HG03064 (cell line): ENCODE measurements at regions not wholly inside any gene's neighbourhood (a gene's known extent, or its start where the extent isn't known, plus 50 kb on each side); places are given as distances from the start of the nearest gene placed in this dataset.

Source experiments
- ATAC-seq: cut with Tn5 transposase; IDR thresholded peaks from one replicate; pipeline ENCODE4 v1.9.1; 2021; ENCODE audit warnings: low read depth; ENCODE audit not compliant: unreplicated experiment

DNA sequence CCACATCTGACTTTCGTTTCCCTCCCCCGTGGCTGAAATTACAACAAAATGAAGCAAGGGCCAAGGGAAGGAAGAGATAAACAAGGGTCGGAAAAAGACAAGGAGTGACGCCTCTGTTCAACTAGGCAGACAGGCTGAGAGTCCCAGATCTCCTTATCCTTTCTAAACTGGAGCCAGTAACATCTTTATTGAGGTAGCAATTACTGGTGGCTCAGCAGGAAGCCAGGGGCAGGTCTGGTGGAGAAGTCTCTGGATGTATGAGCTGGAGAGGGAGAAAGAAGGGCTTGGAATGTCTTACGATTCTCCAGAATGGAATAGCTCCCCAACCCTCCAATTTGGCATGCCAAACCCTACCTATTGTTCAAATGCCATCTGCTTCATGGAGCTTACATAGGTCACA is 190.8 kb upstream of the BRINP1 start:
- ATAC-seq: no peak

DNA sequence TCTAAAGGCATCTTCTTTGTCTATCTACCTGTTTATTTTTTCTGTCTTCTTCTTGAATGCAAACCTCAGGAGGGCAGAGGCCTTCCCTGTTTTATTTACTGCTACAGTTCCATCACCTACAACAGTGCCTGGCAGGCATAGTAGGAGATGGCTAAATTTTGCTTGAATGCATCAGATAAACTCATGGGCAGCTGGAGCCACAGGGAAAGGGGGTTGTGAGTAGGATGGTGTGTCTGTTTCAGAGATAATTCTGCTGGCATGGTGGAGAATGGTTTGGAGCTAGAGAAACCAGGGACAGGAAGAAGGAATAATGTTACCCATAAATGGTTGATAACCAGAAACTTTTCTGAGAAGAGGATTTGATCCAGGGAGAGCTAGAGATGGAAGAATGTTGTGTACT is 189.8 kb upstream of the BRINP1 start:
- no peak for ATAC-seq

DNA sequence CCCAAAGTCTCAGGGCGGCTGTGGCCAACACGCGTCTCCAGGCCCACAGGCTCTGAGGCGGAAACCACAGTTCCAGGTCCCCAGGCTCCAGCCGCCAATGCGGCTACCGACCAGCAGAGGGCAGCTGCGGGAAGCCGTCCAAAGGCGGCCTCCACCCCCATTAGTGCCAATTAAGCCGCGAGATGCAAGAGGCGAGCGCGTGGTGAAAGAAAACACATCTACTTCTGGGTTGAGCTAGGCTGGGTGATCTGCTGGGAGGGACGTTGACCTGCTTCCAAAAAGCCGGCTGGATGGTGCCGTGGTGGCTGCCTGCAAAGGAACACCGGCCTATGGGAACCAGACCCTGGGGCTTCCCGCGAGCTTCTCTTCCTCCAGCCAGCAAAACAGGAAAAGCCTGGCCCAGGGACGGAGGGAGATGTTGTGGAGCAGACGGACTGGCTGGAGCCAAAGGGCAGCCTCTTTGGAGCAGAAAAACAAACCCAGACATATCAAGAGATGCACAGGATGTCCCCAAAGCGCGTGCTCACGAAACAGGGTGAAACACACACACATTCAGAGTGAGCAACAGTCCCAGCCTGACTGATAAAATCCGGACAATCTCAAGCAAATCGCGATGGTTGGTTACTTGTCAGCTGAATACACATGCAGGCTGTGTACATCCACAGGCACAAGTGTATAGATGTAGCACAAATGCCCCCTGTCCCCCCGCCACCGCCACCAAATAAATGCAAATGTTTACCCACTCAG is 187.1 kb upstream of the BRINP1 start:
- peak; percentile 96 for ATAC-seq

DNA sequence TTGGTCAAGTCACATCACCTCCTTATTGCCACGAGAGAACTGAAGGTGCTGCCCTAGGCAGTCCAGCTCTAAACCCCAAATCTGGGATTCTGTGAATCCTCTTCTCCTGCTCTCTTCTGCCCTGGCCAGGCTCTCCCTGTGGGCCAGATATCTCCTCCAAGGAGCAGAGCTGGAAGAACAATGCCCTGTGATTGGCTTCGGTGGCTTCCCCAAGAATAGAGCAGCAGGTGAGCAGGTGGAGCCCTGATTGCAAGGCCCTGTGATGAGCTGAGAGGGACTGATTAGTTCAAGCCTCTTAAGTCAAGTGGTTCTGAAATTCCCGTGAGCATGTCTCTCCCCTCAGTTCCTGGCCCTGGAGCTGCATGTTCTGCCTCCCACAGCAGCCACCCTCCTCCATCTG is 175.3 kb upstream of the BRINP1 start:
- no peak for ATAC-seq

DNA sequence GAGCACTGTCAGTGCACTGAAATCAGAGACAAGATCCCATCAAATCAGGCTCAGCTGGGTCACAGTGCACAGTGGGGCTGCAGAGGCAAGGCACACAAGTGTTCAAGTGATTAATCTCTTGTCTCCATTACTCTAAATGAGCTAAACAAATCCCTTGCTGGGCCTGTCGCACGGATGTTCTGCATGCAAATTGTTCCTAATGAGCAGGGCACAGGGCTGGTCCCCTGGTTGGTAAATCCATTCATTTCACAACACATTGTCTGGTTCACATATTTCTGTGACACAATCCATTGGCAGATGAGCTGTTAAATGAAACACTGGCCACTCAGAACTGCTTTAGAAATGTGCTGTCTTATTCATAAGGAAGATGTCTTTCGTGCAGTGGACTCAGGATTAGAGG is 167.9 kb upstream of the BRINP1 start:
- no peak for ATAC-seq

DNA sequence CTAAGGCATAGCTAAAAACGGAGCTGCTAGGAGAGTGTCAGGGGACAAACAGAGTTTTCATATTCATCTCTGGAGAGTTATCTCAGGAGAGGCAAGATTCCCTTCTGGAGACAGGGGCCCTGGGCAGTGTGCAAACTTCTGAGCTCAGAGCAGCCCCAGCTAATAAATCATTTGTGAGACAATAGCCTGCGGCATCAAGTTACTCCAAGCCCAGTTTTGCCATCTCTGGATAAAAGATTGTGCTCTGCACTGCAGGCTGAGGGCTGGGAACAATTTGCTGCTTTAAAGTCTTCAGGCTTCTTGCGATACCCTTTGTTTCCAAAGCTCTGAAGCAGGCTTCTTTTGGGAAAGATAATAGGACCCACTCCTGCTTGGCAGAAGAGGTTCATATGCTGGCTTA is 164.3 kb upstream of the BRINP1 start:
- no peak for ATAC-seq

DNA sequence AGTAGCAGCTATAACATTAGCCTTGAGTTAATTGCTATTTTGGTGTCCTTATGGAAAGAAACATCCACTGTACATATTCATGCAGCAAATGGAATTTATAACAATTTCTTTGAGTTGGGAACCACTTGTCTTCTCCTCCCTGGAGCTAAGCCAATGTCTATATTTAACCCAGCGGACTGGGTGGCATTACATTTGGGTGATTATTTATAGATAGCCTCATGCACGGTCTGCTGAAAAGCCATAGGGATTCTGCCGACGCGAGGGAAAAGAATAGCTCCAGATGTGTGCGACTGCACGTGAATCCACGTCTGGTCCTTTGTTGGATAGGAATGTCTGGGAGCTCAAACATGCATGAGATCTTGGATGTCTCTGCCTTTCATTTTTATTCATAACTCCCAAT is 157.5 kb upstream of the BRINP1 start:
- ATAC-seq: no peak

DNA sequence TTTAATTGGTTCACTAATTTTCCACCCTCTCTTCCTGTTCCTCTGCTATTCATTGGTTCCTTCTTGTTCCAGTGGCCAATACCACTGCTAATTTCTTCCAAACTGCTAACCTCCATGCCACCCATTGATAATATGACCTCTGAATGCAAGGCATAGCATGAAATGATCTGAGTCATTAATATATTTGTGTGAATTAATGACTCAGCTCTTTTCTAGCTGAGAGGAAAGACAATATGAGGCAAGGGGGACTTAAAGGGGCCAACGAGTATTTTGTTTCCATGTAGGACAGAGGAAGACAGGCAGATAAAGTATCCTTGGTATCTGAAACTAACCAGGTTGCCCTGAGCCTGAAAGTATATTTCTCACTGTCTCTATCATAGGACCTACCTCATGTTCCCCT is 154.3 kb upstream of the BRINP1 start:
- ATAC-seq: no peak

DNA sequence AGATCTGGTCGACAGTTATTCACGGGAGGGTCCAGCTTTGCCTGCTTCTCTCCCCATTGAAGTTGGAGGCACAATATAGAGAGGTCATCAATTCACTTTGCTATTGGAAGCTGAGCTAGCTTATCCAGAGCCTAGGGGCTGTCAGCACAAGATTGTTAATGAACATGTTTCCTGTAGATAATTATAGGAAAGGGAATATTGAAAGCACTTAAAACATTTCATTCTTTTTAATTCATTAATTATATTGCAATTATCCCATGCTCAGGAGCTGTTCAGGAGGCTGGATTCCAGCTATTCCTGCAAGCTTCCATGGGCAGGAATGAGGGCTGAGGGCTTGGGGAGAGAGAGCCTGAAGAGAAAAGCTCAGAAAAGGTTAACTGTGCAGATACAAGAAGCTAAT is 153.1 kb upstream of the BRINP1 start:
- no peak for ATAC-seq

DNA sequence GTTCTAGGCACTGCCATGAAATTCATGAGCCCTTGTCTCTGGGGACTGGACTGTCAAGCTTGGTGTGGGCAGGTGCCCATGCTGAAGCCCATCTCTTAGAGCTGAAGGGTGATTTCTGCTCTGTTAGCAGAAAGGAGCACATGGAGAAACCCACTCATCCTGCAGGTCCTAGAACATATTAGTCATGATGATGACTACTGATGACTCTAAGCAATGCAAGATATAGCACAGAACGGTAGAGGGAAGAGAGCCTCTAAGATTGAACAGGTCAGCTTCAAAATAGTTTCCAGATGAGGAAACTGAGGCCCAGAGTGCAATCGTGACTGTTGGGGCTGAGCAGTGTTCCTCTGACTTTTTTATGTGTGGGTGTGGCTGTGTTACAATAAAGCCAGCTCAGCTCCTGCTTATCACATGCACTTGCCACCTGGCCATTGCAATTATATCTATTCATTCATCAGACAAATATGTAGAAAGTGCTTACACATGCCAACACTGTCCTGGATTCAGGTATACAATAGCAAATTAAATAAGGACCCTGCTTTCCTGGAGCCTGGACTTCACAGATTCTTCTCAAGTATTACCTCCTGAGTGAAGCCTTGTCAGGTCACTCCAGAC is 140.2 kb upstream of the BRINP1 start:
- no peak for ATAC-seq

DNA sequence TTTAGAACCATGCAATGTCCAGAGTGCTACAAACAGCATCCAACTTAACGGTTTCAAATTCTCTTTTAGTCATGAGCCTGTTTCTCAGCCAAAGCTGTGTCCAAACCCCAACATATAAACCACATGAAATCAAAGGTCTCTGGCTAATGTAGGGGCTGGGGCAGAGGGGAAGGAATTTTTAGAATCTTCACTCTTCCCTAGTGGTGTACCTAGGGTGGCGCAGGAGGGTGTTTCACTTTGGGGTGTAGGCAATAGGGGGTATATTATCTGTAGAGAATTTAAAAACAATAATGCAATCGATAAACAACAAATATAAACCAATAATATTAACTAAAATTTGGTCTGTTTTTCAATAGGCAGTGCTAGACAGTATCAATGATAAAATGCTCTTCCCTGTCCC is 132.1 kb upstream of the BRINP1 start:
- ATAC-seq: no peak

DNA sequence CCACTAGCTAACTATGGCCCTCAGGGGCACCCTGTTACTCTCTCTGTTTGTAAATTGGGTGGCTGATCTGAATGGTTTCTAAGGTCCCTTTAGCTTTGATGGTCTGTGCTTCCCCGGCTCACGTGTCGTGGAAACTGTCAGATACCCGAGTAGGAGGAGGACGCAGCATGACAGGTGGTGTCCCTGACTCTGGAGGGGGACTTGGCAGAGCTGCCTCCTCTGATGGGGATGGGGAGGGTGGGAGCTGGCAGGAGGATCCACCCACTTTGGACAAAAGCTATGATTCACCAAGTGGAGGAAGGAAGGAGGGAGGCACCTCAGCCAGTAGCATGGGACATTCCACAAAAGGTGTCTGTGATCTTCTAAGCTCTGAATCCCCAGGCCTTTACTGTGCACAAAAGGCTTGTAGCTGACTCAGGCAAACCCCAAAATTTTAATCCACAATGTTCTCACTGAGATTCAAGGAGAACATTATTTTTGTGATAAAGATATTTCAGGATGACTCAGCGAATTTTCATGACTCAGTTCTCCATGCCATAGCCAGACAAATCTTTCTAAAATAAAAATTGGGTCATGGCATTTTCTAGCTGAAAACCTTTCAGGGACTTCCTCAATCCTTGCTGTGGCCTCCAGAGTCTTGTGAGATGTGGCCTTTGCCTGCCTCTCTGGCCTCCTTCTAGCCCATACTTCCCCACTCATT is 131.0 kb upstream of the BRINP1 start:
- no peak for ATAC-seq

DNA sequence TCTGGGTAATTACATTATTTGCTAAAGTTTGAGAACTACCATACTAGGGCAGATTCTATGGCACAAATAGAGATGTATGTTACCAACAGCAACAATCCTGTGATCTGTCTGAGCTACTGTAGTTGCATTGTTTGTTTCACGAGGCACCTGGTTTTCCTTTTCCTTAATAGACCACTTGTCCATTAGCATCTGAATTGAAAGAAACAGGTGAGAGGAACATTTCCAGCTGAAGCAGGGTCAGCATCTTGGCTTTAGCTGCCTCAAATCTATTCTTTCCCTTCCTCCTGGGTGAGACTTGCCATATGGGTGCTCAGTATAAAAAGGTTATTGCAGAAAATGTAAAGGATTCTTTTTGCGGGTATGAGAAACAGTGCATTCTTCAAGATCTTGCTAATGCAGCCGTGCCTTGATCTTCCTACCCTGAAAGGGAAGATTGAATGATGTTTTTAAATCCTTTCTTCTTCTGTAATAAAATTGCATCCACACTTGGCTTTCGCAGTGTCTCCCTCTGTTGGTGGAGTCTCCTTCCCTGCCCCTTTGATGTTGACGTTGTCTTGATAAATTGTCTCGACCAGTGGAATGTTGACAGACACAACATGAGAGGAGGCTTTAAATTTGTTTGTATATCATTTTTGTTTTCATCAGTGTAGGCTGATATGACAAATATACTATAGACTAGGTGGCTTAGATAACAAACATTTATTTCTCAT is 118.0 kb upstream of the BRINP1 start:
- ATAC-seq: no peak

DNA sequence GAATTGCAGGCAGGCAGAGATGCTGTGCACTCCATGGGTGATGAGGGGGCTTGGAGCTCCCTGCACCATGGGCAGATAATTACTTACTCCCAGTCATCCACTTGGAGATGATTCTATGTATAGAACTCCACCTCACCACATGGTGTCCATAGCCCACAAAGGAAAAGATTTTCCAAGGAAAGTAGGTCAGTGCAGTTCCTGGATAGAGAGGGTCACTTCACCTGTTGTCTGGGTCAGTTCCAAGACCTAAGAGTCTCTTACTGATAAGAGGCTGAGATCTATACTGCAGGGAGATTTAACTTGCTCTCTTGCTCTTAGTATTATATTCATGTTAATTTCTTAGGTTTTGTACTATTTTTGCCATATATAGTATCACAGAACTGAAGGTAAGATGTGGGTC is 113.9 kb upstream of the BRINP1 start:
- no peak for ATAC-seq

DNA sequence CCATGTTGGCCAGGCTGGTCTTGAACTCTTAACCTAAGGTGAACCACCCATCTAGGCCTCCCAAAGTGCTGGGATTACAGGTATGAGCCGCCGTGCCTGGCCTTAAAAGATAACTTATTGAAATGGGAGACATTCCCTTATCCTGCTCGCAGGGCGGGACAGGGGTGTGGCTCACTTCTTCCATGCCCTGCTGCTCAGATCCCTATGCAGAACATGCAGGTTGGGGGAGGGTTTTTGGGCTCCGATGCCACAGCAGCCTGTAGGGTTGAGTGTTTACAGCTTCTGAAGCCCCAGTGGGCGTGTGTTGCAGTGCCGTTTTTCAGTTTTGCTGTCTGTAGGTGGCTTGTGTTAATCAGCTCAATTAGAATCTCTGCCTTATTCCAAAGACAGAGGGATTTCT is 108.0 kb upstream of the BRINP1 start:
- ATAC-seq: no peak

DNA sequence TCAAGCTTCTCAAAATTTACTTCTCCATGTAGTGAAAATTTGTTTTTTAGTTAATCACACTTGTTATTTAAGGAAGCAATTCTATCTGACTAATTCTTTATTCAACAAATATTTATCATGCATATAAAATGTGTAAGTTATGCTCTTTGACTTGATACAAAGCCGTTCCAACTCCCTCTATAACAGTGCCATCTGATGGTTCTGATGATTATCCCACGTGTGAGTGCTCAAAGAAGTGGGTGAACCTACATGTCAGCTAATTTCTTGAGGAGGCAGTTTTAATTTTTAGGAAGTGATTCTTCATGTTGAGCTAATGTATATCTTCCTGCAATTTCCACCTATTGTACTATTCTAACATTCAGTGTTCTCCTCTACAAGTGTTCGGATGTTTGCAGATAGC is 88.8 kb upstream of the BRINP1 start:
- no peak for ATAC-seq

DNA sequence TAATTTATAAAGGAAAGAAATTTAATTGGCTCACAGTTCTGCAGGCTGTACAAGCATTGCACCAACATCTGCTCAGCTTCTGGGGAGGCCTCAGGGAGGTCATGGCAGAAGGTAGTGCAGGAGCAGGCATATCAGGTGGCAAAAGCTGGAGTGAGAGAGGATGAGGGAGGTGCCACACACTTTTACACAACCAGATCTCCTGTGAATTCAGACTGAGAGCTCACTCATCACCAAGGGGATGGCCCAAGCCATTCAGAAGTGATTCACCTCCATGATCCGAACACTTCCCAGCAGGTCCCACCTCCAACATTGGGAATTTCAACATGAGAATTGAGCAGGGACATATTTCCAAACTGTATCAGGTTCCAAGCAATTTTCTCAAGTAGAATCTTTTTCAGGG is 84.7 kb upstream of the BRINP1 start:
- ATAC-seq: no peak

DNA sequence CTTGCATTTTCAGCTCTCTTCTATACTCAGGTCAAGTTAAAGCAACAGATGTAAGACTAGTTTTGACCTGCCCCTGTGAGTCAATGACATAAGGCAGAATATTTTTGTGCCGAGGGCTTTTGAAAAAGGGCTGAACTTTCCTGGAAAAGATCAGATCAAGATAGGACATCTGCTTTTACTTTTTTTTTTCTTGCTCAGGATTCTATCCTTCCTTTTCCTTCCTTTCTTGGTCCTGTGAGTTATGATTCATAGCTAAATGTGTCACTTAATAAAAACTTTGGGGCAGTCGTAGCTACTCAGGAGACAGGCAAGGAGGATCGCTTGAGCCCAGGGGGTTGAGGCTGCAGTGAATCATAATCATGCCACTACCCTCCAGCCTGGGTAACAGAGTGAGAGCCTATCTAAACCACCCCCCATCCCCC is 84.3 kb upstream of the BRINP1 start:
- ATAC-seq: no peak

DNA sequence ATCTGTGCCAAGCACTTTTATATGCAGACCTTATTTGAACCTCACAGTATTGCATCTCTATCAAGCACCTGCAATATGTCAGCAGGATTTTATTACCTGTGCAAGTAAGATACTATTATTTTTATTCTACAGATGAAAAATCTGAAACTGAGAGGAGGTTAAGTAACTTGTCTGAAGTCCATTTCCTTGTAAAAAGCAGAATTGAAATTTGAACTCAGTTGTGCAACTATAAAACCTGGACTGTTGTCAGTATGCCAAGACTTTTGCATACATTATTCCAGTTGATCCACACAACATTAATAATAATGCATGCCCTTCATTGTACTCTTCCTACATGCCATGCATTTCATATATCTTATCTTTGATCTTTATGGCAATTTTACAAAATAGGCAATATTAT is 82.2 kb upstream of the BRINP1 start:
- ATAC-seq: no peak

DNA sequence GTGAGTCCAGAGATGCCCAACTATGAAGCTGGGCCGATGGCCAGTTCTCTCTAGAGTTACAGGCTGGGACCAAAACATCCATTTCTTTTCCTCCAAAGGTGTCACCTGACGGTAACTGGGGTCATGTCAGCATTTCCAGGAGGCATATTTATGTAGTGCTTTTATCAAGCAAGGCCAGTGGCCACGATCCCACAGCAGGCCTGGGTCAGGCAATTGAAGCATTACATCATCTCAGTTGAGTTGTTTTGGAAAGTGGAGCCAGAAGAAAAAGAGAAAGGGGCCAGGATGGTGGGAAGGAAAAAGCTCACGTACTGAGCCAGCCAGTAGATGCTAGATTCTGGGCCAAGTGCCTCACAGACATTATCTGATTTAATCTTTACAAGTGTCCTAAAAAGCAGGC is 73.9 kb upstream of the BRINP1 start:
- no peak for ATAC-seq

DNA sequence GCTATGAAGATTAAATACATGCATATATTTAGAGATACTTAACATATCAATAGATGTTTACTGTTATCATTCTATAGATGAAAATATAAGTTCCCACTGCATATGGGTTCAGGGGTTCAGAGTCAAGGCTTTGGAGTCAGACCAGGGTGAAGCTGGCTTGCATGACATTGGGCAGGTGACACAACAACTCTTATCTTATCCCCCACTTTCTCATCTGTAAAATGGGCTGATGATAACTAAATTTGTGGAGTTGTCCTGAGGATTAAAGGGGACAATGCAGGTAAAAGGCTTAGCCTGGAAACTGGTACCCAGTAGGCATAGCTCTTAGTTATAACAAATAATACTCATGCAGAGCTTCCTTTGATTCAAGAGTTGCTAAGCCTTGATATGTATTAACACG is 72.6 kb upstream of the BRINP1 start:
- no peak for ATAC-seq
